Pulmonary artery endothelial cell (primary cell): ENCODE measurements at regions not wholly inside any gene's neighbourhood (a gene's known extent, or its start where the extent isn't known, plus 50 kb on each side); places are given as distances from the start of the nearest gene placed in this dataset.

Experiments used
- DNase-seq: peaks from one replicate; pipeline ENCODE4 v3.0.0-alpha.2; 2011; ENCODE audit warnings: low read depth, low spot score

- no peak for DNase-seq
Measured at GRCh38 chr5:103951776-103952175, 389.2 kb upstream of the NUDT12 start.

DNA sequence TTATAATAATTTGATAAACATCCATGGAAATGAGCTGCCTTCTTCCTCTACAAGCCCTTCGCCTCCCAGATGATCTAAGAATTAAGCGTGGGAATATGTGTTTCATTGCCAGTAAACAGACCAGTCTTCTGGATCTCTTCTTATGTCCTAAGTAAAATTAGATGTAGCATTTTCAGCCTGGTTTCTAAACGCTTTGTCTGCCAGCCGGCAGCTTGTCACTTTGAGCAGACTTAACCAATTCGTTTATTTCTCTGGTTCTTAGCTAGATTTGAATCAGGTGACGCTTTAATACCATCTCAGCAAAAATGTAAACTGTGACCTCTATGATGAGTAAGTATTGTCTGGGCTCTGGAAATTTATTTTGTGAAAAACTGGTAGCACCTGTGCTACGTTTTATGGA lies 380.6 kb upstream of the NUDT12 start:
- no peak for DNase-seq

GRCh38 chr5:103942587-103943186 lies 380.1 kb upstream of the NUDT12 start:
- no peak for DNase-seq

- no peak for DNase-seq
Measured at GRCh38 chr5:103941596-103941995, 379.0 kb upstream of the NUDT12 start.

DNA sequence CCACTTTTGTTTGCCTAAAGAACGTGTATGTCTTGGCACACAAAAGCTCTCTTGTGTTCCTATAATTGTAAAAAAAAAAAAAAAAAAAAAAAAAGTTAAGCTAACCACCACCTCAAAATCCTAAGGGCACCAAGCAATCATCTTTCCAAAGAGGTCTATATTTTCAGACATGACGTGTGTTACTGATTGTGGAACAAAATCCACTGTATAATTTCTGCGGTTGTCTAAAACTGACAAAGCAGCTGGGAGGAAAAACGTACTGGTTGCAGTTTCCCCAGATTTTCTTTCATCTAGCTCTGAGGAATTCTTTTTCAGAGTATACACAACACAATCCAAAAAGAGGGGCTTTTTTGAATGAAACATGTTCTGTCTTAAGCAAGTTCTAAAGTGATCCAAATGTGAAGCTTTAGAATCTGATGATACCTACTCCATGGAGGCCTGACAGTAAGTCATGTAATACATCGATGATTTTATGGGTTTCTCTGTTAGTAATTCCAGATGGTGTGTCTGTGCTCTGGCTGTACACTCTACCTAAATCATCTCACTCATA lies 375.6 kb upstream of the NUDT12 start:
- no peak for DNase-seq

DNA sequence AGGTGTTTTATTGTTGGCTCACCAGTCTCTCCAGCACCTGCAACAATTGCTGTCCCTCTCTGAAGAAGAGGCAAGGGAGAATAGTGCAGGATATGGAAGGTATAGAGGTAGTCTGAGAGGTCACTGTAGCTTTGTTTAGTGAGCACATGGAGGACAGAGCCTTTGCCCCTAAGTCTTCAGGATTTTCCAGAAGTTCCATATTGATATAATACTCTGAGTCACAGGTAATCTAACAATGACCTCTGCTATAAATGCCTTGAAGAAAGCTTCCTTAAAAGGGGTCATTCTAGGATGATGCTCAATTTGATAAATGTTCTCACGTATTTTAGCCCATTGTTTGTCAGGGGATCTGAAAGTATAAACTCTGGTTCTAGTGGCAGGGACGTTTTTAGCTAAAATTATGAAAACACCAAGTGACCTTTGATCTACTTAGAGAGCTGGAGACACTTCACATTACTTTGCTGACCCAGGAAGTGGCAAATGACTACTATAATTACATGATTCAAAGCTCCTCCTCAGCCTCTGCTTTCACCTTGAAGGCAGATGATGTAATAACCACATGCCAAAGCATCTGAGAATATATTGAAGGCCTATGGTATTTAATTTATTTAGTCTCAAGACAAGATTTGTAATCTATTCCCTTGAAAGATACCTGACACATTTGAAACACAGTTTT lies 366.9 kb upstream of the NUDT12 start:
- no peak for DNase-seq

- DNase-seq, result no peak
Measured at GRCh38 chr5:103927739-103928138, 365.1 kb upstream of the NUDT12 start.

DNA sequence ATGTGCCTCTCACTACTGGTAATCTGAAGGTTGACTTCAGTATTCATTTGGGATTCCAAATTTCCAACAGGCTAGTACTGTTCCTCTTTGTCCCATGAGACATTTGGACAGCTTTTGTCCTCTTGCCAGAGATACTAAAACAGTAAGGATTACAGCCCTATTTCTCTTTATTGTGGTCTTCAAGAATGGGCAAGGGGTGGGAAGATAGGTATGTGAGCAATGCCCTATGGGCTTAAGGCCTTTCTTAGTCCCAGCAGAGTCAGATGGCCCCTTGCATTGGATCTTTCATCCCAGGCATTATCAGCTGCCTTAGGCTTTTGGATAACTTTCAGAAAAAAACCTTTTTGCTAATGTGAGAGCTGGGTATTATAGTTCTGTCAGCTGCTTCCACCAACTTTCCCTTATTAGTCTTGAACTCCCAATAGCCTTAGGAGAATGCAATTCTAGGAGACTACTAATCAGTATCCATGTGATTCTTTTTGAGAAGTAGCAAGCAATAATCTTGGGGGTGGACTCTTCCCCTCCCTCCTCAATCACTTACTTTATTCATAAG lies 361.1 kb upstream of the NUDT12 start:
- no peak for DNase-seq

DNA sequence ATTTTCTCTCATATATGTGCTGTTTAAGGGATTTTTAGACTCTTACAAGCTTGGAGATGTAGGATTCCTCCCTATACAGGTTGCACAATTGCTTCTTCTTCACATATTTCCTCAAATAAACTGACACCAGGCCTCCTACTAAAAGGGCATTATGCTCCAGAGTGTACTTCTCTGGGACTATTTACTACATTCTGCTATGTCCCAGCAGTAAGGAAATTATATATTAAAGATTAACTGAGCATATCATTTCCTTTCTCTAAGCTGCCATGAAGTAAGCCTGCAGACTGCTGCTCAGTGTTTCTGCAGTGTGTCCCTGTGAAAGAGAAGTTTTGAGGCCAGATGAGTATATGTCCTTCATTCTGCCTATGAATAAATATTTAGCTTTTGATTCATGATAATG lies 356.9 kb upstream of the NUDT12 start:
- no peak for DNase-seq

DNA sequence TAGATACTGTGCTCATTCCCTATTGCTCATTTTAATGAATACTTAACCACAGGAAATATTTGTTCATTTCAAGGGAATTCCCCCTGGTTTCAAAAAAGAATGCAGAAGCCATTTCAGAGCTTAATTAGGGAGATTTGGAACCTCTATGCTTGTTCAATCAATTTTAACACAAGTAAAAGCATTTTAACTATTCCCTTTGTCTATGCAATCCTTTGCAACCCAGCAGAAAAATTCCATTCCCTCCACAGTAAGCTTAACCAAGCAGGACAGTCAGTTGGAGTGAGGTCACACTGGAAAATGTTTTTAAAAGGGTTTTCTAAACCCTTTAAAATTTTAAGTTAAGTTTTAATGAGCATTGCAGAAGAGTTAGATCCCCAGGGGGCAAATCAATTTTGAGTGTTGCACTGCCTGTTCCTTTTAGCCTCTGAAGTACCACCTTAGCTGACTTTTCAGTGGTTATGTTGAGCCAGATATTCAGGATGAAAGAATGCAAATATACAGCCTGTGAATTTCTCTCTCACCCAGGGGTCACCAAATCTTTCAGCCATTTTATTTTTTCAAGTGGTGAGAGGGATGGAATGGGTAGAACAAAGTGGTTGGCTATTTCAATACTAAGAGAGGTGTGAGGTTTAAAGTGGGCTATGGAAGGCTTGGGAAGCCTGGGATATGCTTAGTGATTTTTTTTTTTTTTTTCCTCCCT lies 356.2 kb upstream of the NUDT12 start:
- DNase-seq, result no peak

DNA sequence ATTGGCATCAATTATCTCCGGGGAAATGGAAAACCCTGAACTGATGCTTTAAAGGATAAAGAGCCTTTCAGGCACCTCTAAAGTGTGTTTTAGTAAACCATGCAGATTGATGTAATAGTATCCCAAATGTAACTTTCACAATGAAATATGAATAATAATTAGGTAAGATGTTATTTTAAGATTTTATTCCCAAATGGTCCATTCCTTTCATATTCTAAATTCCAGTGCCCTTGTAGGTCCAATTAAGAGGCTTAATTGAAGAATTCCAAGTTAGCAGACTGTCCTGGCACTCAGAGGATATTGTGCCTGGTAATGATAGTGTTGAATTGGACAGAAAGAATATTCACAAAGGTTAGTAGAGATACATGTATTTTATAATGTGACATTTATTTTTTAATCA lies 352.5 kb upstream of the NUDT12 start:
- no peak for DNase-seq

DNA sequence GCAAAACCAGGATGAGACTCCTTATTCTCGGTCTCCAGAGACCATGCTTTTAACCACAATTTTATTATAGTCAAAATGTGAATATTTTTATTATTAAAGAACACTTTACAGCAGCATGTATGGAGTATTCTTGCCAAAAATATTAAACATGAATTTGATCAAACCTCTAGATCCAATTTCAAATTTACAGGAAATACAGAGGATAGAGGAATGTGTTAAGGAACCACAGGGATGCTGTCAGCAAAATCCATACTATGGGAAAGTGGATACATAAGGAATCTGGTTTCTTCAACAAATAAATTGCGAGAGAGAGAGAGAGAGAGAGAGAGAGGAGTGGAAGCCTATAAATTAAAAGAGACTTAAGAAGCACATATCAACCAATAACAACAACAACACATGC lies 348.2 kb upstream of the NUDT12 start:
- DNase-seq, result no peak

DNA sequence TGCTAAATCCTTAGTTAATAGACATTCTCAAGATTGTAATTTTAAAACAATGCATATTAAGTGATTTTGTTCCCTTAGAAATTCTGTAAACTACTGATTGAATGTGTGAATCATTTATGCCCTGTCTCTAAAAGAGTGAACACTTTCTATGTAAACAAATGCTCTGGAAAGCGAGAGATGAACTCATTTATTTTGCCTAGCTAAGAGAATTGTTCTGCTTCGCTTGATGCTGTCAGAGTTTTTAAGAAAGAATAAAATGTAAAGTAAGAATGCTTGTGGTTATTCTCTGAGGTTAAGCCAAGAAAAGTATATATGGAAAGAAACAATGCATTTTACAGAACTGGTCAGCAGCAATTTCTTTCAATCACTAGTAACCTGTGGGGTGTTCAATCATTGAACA lies 347.4 kb upstream of the NUDT12 start:
- no peak for DNase-seq

DNA sequence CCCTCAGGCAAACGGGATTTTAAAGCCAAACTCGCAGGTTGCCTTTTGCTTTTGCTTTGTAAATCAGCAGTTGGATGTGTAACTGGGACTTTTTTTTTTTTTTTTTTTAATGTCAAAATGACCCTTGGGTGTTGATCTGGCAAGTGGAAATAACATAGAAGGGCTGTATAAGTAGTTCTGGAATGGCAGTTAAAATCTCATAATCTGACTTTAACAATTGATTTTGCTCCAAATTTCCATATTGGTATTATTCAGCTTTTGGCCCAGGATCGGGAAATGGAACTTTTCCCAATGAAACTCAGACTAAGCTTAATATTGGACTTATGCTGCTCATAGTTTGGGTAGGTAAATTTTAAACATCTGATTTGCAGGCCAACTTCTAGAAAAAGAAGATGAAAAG lies 346.8 kb upstream of the NUDT12 start:
- no peak for DNase-seq

DNA sequence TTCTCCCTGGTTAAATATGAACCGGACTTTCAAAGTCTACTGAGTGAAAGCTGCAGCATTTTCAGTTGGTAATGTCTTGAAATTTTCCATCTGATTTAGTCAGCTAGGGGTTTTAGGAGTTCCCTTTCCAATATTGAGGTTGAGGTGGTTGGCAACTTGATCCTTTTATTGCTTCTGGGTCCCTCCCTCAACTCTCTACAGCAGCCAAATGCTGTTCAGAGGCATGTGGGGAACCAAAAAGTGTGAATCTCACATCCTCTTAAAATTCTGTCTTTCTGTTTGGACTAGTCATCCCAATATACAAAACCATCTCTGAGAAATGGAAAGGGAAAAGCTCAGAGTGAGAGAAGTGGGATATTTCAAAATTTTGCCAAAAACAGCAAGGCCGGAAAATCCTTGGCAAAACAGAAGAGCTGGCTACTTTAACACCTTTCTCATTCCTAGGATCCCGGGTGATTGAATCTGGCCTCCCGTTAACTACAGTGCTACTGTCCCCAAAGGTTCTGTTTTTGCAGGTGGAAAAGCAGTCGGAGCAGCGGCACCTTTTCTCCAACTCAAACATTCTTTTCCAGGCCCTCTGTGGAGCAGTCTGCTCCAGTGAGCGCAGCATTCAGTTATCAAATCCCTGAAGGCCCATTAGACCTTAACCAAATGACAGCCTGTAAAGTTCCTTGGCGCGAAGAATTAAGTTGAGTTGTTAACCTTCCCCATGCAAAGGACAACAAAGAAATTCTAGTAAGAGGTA lies 345.9 kb upstream of the NUDT12 start:
- no peak for DNase-seq

GRCh38 chr5:103907001-103907400 lies 344.4 kb upstream of the NUDT12 start:
- no peak for DNase-seq

DNA sequence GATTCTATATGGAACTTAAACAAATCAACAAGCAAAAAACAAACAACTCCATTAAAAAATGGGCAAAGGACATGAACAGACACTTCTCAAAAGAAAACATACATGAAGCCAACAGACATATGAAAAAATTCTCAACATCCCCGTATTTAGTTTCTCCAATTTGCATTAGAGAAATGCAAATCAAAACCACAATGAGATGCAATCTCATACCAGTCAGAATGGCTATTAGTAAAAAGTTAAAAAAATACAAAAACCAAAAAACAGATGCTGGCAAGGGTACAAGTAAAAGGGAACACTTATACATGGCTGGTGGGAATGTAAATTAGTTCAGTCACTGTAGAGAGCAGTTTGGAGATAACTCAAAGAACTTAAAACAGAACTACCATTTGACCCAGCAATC lies 342.1 kb upstream of the NUDT12 start:
- no peak for DNase-seq

GRCh38 chr5:103902893-103903292 lies 340.3 kb upstream of the NUDT12 start:
- no peak for DNase-seq

DNA sequence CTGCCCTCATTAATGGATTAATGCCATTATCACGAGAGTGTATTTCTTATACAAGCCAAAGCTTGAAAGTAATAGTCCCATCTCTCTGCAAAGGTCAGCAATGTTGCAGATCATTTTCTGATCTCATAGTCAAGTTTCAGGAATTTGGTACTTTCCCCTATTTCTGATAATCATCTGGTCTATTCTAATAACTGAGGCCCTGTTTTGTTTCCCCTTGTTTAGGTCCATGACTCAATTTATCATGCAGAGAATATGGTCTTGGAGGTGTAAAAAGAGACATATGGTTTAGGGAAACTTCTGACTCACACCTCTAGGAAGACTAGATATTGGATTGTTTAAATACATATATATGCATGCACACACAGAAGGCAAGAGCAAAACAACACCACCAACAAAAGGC lies 339.3 kb upstream of the NUDT12 start:
- no peak for DNase-seq

- no peak for DNase-seq
Measured at GRCh38 chr5:103896593-103896992, 334.0 kb upstream of the NUDT12 start.

GRCh38 chr5:103895738-103896137 lies 333.1 kb upstream of the NUDT12 start:
- no peak for DNase-seq

DNA sequence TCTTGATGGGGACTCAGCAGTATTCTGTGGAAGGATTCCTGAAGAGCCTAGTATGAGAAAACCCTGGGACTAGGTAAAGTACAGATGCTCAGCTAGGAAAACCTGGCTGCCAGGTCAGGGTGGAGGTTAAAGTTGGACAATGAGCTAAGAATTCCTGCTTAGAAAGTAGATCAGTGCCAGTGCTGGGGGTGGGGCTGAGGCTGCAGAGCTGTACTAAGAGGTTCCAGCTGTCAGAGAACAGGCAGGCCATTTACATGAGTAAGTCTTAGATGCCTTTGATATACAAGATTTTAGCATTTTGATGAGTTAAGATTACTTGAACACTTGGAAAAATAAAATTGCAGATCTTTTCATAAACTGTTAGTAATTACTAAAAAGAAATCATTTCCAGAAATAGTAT lies 332.3 kb upstream of the NUDT12 start:
- DNase-seq, result no peak
